ENCODE measurements at regions not wholly inside any gene's neighbourhood (a gene's known extent, or its start where the extent isn't known, plus 50 kb on each side); places are given as distances from the start of the nearest gene placed in this dataset.
"Not testable (repeated sequence)": the region's sequence is repeated elsewhere in the genome, so short reads cannot be mapped to it uniquely, and the experiment has no call there.

DNA sequence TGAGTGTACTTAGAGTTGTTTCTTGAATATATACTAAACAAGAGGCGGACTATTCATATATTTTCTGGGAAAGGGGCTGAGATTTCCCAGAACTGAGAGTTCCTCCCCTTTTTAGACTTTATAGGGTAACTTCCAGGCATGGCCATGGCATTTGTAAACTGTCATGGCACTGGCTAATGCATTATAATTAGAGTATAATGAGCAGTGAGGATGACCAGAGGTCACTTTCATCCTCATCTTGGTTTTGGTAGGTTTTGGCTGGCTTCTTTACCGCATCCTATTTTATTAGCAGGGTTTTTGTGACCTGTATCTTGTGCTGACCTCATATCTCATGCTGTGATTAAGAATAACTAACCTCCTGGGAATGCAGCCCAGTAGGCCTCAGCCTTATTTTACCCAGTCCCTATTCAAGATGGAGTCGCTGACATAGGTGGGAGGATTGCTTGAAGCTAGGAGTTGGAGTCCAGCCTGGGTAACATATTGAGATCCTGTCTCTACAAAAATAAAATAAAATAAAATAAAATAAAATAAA is 91.4 kb downstream of the MOBP start:
- DNase-seq (ENCODE audit: low read depth in 1 of 2, low spot score in 1 of 2), result no peak

GRCh38 chr3:39559543-39559942 is 92.1 kb downstream of the MOBP start:
- no peak for DNase-seq (ENCODE audit: low read depth in 1 of 2, low spot score in 1 of 2)

- DNase-seq (ENCODE audit: low read depth in 1 of 2, low spot score in 1 of 2), result no peak
Observed at GRCh38 chr3:39568508-39568907, 101.0 kb downstream of the MOBP start.

GRCh38 chr3:39569095-39569494 is 101.6 kb downstream of the MOBP start:
- DNase-seq (ENCODE audit: low read depth in 1 of 2, low spot score in 1 of 2), result no peak

DNA sequence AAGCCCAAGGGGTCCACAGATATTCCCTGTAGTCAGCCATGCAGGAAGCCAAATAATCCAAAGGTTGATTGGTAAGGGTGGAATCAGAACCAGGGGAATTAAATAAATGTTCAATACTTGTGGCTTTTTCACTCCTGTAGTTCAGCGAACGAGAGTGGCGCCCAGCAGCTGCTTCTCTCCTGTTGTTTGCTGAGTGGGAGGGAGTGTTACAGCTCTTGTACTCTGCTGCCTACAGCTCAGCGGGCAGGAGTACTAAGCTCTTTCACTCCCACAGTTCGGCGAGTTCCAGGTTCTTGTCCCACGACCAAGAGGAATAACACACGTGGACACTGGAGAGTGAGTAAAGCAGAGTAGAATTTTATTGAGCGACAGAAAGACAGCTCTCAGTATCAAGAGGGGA is 105.9 kb downstream of the MOBP start:
- DNase-seq (ENCODE audit: low read depth in 1 of 2, low spot score in 1 of 2), result no peak

- no peak for DNase-seq (ENCODE audit: low read depth in 1 of 2, low spot score in 1 of 2)
Observed at GRCh38 chr3:39577541-39577940, 110.1 kb downstream of the MOBP start.

DNA sequence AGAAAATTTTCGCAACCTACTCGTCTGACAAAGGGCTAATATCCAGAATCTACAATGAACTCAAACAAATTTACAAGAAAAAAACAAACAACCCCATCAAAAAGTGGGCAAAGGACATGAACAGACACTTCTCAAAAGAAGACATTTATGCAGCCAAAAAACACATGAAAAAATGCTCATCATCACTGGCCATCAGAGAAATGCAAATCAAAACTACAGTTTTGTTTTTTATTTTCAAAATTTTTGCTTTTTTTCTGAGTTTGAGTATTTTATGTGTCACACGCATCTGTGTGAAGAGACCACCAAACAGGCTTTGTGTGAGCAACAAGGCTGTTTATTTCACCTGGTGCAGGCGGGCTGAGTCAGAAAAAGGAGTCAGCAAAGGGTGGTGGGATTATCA is 118.7 kb downstream of the MOBP start:
- not testable (repeated sequence) for DNase-seq (ENCODE audit: low read depth in 1 of 2, low spot score in 1 of 2)

DNA sequence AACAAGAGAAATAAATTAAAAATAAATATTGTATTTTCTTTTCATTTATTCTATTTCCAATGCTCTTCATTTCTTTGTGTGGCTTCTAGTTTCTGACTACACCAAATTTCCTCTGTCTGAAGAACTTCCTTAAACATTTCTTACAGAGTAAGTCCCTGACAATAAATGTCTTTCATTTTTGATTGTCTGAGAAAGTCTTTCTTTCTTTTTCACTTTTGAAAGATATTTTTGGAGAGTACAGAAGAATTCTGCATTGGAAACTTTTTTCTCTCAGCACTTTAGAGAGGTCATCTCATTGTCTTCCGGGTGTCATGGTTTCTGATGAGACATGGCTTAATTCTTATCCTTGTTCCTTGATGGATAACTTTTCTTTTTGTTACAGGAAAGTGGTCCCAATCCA is 119.6 kb downstream of the MOBP start:
- DNase-seq (ENCODE audit: low read depth in 1 of 2, low spot score in 1 of 2), result no peak

- DNase-seq (ENCODE audit: low read depth in 1 of 2, low spot score in 1 of 2), result no peak
Observed at GRCh38 chr3:39590806-39591205, 123.3 kb downstream of the MOBP start.

DNA sequence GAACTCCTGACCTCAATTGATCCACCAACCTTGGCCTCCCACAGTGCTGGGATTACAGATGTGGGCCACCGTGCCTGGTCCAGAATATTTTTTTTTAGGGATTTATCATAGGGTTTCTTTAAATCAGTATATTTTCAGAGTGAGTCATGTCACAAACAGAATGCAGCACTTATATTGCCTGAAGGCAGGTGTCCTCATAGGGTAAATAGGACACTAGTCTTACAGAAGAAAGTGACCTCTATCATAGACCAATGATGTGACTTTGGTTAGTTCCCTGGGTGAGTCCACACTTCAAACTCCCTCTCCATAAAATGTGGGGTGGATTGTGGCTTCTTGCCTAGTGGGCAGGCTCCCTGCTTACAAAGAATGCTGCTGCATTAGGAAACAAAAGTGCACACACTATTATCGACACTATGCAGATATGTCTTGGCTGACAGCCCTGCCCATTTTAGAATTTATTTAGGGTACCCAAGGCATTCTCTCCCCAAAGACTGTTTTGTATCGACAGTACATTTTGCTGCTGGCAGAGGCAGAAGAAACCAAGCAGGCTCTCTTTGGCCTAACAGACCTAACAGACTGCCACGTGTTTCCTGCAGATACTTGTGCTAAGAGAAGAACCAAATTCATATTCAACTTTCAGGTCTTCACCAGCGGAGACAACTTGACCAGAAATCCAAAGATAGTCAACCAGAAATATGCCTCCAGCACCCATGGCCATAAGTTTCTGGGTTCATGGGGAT is 125.0 kb downstream of the MOBP start:
- no peak for DNase-seq (ENCODE audit: low read depth in 1 of 2, low spot score in 1 of 2)

- no peak for DNase-seq (ENCODE audit: low read depth in 1 of 2, low spot score in 1 of 2)
Observed at GRCh38 chr3:39593341-39593740, 125.9 kb downstream of the MOBP start.

DNA sequence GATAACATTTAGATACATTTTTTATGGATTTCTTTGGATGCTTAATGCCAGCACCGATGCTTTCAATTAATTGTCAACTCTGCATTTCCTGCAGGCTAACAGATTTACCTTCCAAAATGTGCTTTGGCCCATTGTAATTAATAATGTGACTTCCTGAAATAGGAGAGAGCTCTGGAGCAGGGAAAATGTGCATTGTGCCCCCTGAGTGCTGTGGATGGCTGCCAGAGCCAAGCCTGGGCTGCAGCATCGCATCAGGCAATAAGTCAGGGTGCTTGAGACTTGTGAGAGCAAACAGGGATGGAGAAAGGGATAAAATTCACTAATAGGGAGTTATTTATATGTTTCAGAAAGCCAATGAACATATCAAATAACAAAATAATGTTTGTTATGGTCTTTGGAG is 133.8 kb downstream of the MOBP start:
- no peak for DNase-seq (ENCODE audit: low read depth in 1 of 2, low spot score in 1 of 2)

DNA sequence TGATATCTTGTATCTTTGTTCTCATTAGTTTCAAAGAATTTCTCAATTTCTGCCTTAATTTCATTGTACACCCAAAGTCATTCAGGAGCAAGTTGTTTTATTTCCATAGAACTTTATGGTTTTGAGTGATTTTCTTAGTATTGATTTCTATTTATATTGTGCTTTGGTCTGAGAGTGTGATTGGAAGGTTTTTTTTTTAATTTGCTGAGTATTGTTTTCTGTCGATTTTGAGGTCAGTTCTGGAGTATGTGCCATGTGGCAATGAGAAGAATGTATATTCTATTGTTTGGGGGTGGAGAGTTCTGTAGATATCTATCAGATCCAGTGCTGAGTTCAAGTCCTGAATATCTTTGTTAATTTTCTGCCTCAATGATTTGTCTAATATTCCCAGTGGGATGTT is 138.4 kb downstream of the MOBP start:
- no peak for DNase-seq (ENCODE audit: low read depth in 1 of 2, low spot score in 1 of 2)

- no peak for DNase-seq (ENCODE audit: low read depth in 1 of 2, low spot score in 1 of 2)
Observed at GRCh38 chr3:39626198-39626597, 158.7 kb downstream of the MOBP start.

DNA sequence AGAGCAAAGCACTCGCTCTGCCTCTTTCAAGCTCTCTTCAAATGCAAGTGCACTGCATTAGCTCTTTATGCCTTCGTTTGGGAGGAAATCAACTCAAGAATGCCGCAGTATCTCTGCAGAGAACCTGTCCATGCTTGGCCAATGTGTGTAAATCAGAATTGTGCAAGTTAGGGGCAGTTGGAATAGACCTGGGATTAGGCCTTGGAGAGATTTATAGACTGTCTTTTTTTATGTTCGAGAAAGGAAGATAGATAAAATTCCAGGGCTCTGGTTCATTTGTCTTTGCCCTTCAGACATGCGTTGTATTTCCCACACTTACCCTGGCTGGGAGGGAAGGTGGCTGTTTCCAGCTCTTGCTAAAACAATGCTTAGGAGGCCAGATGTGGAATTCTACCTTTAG is 163.7 kb downstream of the MOBP start:
- no peak for DNase-seq (ENCODE audit: low read depth in 1 of 2, low spot score in 1 of 2)

DNA sequence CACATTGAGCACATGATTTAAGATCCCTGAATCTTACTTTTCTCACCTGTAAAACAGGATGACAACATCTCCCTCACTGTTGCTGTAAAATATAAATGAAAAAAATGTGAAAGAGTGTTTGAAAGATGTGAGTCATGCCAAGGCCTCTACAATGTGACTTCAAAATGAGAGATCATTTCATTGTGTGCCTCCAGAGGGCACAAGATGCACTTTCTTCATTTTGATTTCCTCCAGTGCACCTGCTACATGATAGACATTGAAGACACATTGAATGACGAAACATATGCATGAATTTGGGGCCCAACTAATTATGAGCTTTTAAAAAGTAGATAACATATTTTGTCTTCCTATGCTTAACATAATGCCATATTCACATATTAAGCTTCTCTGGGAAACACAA is 170.3 kb downstream of the MOBP start:
- no peak for DNase-seq (ENCODE audit: low read depth in 1 of 2, low spot score in 1 of 2)

DNA sequence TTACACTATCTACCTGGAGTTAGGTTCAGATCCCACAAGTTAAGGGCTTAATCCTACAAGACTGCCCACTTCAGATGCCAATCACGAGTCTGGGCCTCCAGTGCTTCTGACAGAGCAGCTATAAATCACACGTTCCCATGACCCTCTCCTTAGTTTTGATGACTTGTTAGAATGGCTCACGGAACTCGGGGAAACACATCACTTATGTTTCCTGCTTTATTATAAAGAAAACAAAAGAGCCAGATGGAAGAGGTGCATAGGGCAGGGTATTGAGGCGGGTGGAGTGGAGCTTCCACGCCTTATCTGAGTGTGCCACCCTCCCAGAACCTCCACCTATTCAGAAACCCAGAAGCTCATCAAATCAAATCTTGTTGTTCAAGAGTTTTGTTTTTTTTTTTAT is 170.8 kb downstream of the MOBP start:
- DNase-seq (ENCODE audit: low read depth in 1 of 2, low spot score in 1 of 2), result no peak

DNA sequence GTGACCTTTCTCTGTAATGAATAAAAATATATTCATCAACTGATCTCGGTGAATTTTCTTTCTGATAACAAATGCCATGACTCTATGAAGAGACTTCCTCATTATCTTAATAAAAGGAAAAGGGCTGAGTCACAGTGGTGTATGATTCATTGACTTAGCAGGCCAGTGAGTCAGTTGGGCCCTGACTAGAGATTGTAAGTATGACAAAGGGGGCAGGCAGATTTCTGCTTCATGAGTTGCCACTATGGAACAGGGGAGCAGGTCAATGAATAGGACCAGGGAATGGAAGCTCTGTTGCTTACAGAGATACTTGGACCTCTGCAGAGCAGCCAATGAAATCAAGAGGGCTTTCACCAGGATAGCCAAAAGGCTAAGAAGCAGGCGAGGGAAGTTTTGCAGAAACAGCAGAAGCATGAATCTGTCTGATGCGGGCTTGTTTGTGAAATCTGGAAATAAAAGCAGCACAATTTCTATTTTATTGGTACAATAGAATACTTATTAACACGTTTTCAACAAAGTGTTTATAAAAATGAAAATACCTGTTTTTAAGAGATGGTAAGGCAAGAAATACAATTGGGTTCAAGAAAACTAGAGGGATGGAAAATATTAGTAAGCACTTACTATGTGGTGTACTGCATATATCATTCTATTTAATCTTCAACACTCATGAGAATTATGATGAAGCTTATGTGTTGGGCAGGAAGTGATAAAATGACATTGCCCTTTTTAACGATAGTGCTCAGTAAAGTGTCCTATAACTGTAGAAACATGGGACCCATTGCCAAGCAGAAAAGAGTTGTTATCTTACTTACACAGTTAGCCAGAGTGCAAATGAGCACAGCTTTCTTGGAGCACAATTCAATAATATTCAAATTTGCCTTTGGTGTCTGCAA is 169.8 kb upstream of the MYRIP start:
- DNase-seq (ENCODE audit: low read depth in 1 of 2, low spot score in 1 of 2), result peak in 1 of 2 donors; percentile 21

- no peak for DNase-seq (ENCODE audit: low read depth in 1 of 2, low spot score in 1 of 2)
Observed at GRCh38 chr3:39641274-39641673, 168.1 kb upstream of the MYRIP start.

DNA sequence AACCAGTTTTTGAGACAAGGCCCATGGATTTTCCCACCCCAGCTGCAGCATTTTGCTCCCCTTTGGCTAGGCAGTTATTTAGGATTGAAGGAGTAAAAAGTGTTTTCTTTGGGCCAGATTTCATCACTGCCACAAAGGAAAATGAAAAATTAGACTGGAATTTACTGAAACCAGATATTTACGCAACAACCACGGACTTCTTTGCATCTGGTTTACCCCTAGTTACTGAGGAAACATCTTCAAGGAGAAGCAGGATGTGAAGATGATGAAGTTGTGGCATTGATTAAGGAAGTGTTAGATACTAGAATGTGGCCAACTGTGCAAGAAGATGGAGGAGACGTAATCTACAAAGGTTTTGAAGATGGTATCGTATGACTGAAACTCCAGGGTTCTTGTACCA is 165.2 kb upstream of the MYRIP start:
- no peak for DNase-seq (ENCODE audit: low read depth in 1 of 2, low spot score in 1 of 2)

- not testable (repeated sequence) for DNase-seq (ENCODE audit: low read depth in 1 of 2, low spot score in 1 of 2)
Observed at GRCh38 chr3:39651256-39651655, 158.2 kb upstream of the MYRIP start.

Data from activated CD4-positive, alpha-beta T cell treated with anti-CD3 and anti-CD28 coated beads, Interleukin-2, amount 50 U/mL, for 24 hours (primary cell).